ENCODE measurements at regions not wholly inside any gene's neighbourhood (a gene's known extent, or its start where the extent isn't known, plus 50 kb on each side); places are given as distances from the start of the nearest gene placed in this dataset.

- DNase-seq = no peak
Observed at GRCh38 chr10:130992802-130993523, 318.6 kb downstream of the TCERG1L start.

- DNase-seq = no peak
Observed at GRCh38 chr10:130993612-130994011, 317.9 kb downstream of the TCERG1L start.

GRCh38 chr10:130994191-130994590, 317.3 kb downstream of the TCERG1L start:
- DNase-seq = no peak

DNA sequence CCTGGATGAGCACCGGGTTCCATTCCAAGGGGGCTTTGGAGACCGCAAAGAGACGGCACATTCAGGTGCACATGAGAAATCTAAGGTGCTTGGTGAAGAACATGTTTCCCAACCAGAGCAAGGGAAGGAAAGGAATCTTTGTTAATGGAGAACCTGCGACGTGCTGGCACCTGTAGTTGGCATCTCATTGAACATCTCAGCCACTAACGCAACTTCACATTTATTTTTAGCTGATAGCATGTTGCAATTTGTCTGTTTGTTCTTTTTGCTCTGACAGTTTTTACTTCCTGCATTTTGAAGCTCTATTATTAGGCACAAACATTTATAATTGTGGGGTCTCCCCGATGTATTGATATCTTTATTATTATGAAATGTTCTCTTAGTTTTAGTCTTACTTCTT, 316.7 kb downstream of the TCERG1L start:
- DNase-seq = no peak

- DNase-seq = no peak
Observed at GRCh38 chr10:130997267-130998045, 314.1 kb downstream of the TCERG1L start.

DNA sequence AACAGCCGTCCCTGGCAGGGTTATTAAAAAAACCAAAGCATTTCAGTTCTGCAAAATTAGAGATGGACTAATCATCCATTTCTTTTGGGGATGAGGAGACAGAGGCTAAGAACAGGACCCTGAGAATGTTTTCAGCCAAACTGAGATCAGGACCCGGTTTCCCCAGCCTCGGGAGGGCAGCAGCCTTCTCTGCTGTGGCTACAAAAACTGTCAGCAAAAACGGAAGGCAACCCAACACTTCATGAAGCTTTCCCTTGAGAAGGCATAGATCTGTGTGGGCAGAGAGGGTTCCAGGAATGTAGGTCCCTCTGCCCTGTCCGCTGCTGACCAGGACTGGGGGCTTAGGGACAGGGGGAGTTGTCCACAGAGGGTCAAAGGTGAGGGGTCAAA, 313.5 kb downstream of the TCERG1L start:
- DNase-seq = no peak

DNA sequence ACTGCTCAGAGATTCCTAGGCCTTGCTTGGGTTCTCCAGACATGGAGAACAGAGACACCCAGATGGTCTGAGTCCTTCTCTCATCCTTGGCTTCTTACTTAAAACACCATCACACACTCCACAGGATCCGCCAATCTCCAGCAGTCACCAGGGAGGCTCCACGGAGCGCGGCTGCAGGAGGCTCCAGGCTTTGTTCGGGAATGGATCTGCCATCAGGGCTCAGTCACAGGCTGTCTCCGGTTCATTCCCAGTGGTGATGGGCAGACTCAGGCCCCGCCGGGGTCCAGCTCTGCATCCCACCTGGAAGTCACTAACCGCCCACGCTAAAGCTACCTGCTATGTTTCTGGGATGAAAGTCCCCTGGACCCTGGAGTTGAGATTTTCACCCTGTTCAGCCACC, 312.9 kb downstream of the TCERG1L start:
- no peak for DNase-seq

- DNase-seq = no peak
Observed at GRCh38 chr10:130999376-131000202, 311.9 kb downstream of the TCERG1L start.

DNA sequence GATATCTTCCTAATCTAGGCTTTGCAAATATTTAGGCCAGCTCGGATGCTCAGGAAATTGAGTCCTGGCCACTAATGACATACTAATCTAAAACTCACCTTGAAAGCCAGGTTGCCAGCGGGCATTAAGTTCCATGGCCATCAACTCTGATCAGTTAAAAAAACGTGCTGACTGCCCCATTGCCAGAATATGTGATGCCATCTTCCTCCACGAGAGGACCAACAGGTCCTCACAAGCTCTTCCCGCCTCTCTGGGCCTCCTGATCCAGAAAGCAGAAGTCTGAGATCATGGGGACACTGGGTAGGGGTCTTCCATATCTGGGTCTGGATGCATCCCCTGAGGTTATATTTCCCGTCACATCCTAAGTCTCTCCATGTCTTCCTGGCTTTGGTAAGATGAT, 311.3 kb downstream of the TCERG1L start:
- DNase-seq = no peak

- no peak for DNase-seq
Observed at GRCh38 chr10:131000743-131001142, 310.8 kb downstream of the TCERG1L start.

DNA sequence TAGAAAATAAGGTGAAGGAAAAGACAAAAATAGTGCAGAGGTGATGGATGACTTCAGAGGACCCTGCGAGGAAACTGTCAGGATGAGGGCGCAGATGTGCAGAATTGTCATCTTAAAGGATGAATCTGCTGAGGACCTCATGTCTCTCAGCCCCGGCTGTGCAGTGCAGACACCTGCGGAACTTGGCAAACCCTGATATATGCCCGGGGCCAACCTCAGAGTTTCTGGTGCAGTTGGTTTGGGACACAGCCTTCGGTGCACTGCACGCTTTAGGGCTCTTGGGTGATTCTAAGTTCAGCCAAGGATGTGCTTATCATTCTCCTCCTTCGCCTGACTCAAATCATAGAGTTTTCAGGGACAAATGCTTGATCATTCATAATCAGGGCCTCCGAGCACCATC, 310.1 kb downstream of the TCERG1L start:
- no peak for DNase-seq

DNA sequence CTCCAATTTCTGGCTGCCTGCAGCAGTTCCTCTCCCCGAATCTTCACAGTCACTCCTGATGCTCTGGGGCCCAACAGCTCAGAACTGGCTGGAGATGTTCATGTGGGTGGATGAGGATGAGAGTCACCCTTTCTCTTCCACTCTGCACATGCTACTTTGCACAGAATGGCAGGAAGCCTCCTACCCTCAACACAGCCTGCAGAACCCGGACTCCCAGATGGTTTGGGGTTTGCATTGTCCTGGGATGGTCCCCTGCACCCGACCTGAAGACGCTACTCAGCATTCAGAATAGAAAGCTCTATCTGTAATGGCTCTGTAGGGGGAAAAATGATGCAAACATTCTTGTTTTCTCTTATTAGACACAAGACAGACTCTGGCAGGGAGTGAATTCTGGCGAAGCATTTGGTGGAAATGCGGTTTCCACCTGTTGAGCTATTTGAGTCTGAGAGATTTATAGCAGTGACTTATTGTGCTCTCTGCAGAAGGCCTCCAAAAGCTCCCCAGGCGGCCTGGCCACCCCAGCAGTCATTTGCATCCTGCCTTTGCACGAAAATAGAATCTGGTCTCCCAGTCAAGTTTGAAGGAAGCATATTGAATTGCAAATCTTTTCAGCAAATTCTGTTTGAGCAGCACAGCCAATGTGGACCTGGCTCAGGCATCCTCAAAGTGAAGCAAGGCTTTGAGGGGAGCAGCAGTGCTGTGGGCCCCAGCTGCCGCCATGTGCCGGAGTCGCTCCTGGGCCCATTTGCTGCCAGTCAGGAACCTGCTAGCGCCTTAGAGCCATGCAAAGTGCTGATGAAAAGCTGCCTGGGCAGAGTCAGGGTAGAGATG, 309.3 kb downstream of the TCERG1L start:
- DNase-seq = no peak

DNA sequence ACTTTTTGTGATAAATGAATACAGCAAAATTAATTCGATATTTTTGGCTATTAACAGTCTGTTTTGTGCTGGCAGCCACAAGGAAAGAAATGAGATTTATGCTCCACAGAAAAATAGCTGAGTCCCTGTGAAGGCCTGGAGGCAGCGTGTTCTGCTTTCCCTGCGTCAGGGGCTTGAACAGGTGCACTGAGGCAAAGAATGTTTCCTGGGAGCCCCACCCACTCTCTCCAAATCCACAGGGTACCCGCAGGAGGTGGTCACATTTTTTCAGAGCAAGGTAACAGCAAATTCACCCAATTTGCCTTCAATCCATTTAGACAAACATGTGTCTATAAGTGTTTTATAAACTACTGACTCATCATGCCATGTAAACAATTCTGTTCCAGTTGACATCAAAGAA, 308.1 kb downstream of the TCERG1L start:
- no peak for DNase-seq

GRCh38 chr10:131004276-131004675, 307.2 kb downstream of the TCERG1L start:
- no peak for DNase-seq

GRCh38 chr10:131006458-131007256, 304.9 kb downstream of the TCERG1L start:
- DNase-seq = no peak

GRCh38 chr10:131009791-131010190, 301.7 kb downstream of the TCERG1L start:
- DNase-seq = no peak

- no peak for DNase-seq
Observed at GRCh38 chr10:131010965-131011575, 300.5 kb downstream of the TCERG1L start.

- DNase-seq = no peak
Observed at GRCh38 chr10:131011936-131012640, 299.4 kb downstream of the TCERG1L start.

DNA sequence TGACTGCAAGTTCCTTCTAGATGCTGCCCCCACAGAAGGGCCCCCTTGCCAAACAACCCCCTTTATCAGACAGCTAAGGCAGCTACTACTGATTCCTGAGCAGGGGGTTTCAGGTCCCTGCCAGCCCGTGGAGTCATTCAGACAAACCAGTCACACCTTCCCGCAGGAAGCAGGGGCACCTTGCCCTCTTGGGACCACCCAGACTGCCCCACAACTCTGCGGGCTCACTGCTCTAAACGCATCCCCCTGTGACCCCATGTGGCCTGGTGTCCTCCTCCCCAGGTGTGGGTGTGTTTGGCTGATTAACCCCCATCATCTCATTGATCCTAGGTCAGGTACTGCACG, 298.9 kb downstream of the TCERG1L start:
- DNase-seq = no peak

- no peak for DNase-seq
Observed at GRCh38 chr10:131013281-131013912, 298.1 kb downstream of the TCERG1L start.
